ENCODE measurements at regions not wholly inside any gene's neighbourhood (a gene's known extent, or its start where the extent isn't known, plus 50 kb on each side); places are given as distances from the start of the nearest gene placed in this dataset.

GRCh38 chr2:151085181-151085611 lies 176.5 kb downstream of the RBM43 start:
- Histone ChIP-seq H3K36me3 (ENCODE audit: insufficient read depth, low read length) (no peaks in the 10 kb centered on the region), H3K79me2 (ENCODE audit: insufficient read depth, low read length) (no peaks in the 10 kb centered on the region), H3K9ac (ENCODE audit: low read length) (no peak overlapping the region), H3K4me1 (ENCODE audit: insufficient read depth, low read length, severe bottlenecking) (no peaks in the 10 kb centered on the region), H3K27ac (ENCODE audit: low read depth, low read length, poor library complexity, severe bottlenecking) (no peak overlapping the region), H3K4me2 (ENCODE audit: low read length) (no peak overlapping the region), H3K9me2 (ENCODE audit: low read depth, low read length) (no peaks in the 10 kb centered on the region), H4K20me1 (ENCODE audit: insufficient read depth, low read length) (no peaks in the 10 kb centered on the region), H2AFZ (ENCODE audit: low read length) (no peak overlapping the region), H3F3A (ENCODE audit: insufficient read depth, low read length) (no peaks in the 10 kb centered on the region), H3K27me3 (ENCODE audit: insufficient read depth, low read length) (no peaks in the 10 kb centered on the region), H3K4me3 (ENCODE audit: low read depth, low read length, poor library complexity, severe bottlenecking) (no peak overlapping the region), H3K9me3 (ENCODE audit: low read length) (no peaks in the 10 kb centered on the region)
- TF ChIP-seq CTCF (IDR thresholded peaks at IDR 0.05; ENCODE audit: low read length) (no peak), EZH2 (IDR thresholded peaks at IDR 0.05; ENCODE audit: borderline replicate concordance, low read length) (no peak)

- H3K9ac ChIP-seq (ENCODE audit: low read length): no peak overlapping the region
- no peaks in the 10 kb centered on the region for H3K4me1 ChIP-seq (ENCODE audit: insufficient read depth, low read length, severe bottlenecking)
- H3K9me3 ChIP-seq (ENCODE audit: low read length): no peaks in the 10 kb centered on the region
- H4K20me1 ChIP-seq (ENCODE audit: insufficient read depth, low read length): no peaks in the 10 kb centered on the region
- H3K27me3 ChIP-seq (ENCODE audit: insufficient read depth, low read length): no peaks in the 10 kb centered on the region
- no peaks in the 10 kb centered on the region for H3K79me2 ChIP-seq (ENCODE audit: insufficient read depth, low read length)
- no peaks in the 10 kb centered on the region for H3K36me3 ChIP-seq (ENCODE audit: insufficient read depth, low read length)
- no peak overlapping the region for H2AFZ ChIP-seq (ENCODE audit: low read length)
- no peaks in the 10 kb centered on the region for H3F3A ChIP-seq (ENCODE audit: insufficient read depth, low read length)
- no peak overlapping the region for H3K4me2 ChIP-seq (ENCODE audit: low read length)
- no peak overlapping the region for H3K4me3 ChIP-seq (ENCODE audit: low read depth, low read length, poor library complexity, severe bottlenecking)
- no peak for TF ChIP-seq EZH2 (IDR thresholded peaks at IDR 0.05; ENCODE audit: borderline replicate concordance, low read length)
- no peak for TF ChIP-seq CTCF (IDR thresholded peaks at IDR 0.05; ENCODE audit: low read length)
- H3K27ac ChIP-seq (ENCODE audit: low read depth, low read length, poor library complexity, severe bottlenecking): no peak overlapping the region
- H3K9me2 ChIP-seq (ENCODE audit: low read depth, low read length): no peaks in the 10 kb centered on the region
Observed at GRCh38 chr2:151083856-151084795, 177.5 kb downstream of the RBM43 start.

- TF ChIP-seq CTCF (IDR thresholded peaks at IDR 0.05; ENCODE audit: low read length) (no peak), EZH2 (IDR thresholded peaks at IDR 0.05; ENCODE audit: borderline replicate concordance, low read length) (no peak)
- no peaks in the 10 kb centered on the region for H3K9me3 ChIP-seq (ENCODE audit: low read length)
- no peaks in the 10 kb centered on the region for H3K27me3 ChIP-seq (ENCODE audit: insufficient read depth, low read length)
- H3K79me2 ChIP-seq (ENCODE audit: insufficient read depth, low read length): no peaks in the 10 kb centered on the region
- no peak overlapping the region for H3K4me2 ChIP-seq (ENCODE audit: low read length)
- no peaks in the 10 kb centered on the region for H4K20me1 ChIP-seq (ENCODE audit: insufficient read depth, low read length)
- no peaks in the 10 kb centered on the region for H3F3A ChIP-seq (ENCODE audit: insufficient read depth, low read length)
- no peaks in the 10 kb centered on the region for H3K9me2 ChIP-seq (ENCODE audit: low read depth, low read length)
- no peak overlapping the region for H3K27ac ChIP-seq (ENCODE audit: low read depth, low read length, poor library complexity, severe bottlenecking)
- H3K36me3 ChIP-seq (ENCODE audit: insufficient read depth, low read length): no peaks in the 10 kb centered on the region
- no peak overlapping the region for H2AFZ ChIP-seq (ENCODE audit: low read length)
- H3K9ac ChIP-seq (ENCODE audit: low read length): no peak overlapping the region
- no peak overlapping the region for H3K4me3 ChIP-seq (ENCODE audit: low read depth, low read length, poor library complexity, severe bottlenecking)
- no peaks in the 10 kb centered on the region for H3K4me1 ChIP-seq (ENCODE audit: insufficient read depth, low read length, severe bottlenecking)
Observed at GRCh38 chr2:151078889-151079288, 182.8 kb downstream of the RBM43 start.
